ENCODE measurements at regions not wholly inside any gene's neighbourhood (a gene's known extent, or its start where the extent isn't known, plus 50 kb on each side); places are given as distances from the start of the nearest gene placed in this dataset.

- TF ChIP-seq, protein P1, sequence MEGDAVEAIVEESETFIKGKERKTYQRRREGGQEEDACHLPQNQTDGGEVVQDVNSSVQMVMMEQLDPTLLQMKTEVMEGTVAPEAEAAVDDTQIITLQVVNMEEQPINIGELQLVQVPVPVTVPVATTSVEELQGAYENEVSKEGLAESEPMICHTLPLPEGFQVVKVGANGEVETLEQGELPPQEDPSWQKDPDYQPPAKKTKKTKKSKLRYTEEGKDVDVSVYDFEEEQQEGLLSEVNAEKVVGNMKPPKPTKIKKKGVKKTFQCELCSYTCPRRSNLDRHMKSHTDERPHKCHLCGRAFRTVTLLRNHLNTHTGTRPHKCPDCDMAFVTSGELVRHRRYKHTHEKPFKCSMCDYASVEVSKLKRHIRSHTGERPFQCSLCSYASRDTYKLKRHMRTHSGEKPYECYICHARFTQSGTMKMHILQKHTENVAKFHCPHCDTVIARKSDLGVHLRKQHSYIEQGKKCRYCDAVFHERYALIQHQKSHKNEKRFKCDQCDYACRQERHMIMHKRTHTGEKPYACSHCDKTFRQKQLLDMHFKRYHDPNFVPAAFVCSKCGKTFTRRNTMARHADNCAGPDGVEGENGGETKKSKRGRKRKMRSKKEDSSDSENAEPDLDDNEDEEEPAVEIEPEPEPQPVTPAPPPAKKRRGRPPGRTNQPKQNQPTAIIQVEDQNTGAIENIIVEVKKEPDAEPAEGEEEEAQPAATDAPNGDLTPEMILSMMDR (conservative IDR thresholded peaks at IDR 0.05), result no peak
- no peak for TF ChIP-seq EZH2 (IDR thresholded peaks at IDR 0.05; ENCODE audit: low read depth)
These were observed 193.3 kb downstream of the KATNAL1 start for GRCh38 chr13:30113983-30114570.

Measured in PC-9 (cell line).